ENCODE measurements at regions not wholly inside any gene's neighbourhood (a gene's known extent, or its start where the extent isn't known, plus 50 kb on each side); places are given as distances from the start of the nearest gene placed in this dataset.

DNA sequence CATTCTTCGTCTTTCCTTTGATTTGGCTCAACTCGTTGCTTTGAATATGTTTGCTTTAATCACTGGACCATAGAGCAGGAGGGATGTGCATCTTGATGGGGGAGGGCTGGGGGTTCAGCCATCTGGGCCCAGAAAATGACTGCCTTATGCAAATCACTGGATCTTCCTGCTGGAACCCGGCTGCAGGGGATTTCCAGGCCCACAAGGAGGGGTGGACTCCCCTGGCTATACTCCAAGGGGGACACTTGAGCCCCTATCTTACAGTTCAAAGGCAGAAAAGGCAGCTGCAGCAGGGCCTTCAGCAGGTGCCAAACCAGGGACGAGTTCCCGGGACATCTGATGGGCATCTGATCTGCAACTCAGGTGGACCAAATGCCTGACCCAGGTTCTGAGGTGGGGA, 122.5 kb downstream of the DICER1 start:
- intact Hi-C loops (cut with micrococcal nuclease) = no loop called here
- DNase-seq = no peak

DNA sequence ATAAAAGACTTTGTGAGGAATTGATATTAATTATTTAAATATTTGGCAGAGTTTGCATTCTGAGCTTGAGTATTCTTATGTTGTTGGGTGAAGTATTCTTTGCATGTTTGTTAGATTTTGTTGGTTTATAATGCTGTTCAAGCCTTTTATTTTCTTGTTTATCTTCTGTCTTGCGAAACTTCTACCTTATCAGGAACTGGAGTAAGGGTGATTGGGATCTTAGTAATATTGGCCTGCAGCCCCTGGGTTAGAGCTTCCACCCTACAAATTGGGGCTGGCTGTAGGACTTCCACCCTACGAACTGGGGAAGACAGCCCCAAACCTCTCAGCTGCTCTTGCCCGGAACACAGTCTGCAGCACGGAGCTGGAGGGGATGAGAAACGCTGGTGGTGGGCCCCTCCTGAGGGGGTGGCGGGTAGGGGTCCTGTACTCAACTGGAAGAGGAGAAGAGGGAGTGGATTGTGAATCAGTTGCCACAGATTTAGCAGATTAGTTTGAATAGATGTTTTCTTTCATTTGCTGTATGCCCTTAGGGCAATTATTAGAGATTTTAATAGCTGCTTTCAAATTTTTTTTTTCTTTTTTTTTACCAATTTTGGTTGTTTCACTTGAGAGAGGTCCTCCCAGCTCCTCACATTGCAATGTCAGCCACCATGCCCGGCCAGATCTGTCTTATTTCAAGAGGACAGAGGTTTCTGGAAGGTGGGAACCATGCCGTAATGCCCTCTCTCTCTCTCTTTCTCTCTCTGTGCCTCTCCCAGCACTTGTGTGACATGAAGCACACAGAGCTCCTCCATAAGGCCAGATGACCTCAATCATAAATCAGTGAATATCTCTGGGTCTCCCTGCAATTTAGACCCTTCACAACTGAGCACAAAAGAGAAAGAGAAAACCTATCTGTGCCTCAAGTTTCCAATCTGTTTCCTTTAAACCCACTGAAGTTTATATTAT, 123.4 kb downstream of the DICER1 start:
- Mint-ChIP-seq H3K27me3 (peaks cover 7% of the 10 kb centered on the region), H3K9me3 (peaks cover 3% of the 10 kb centered on the region), H3K4me1 (no peaks in the 10 kb centered on the region), H3K36me3 (ENCODE audit: low read depth) (no peaks in the 10 kb centered on the region), H3K4me3 (no peak overlapping the region), H3K27ac (no peak overlapping the region)
- no peak for DNase-seq
- intact Hi-C loops (cut with micrococcal nuclease) = no loop called here

More for the DNA sequence above, 122.5 kb downstream of the DICER1 start:
- Mint-ChIP-seq H3K9me3 (peaks cover 3% of the 10 kb centered on the region), H3K4me3 (no peak overlapping the region), H3K27me3 (peaks cover 2% of the 10 kb centered on the region), H3K27ac (no peak overlapping the region), H3K36me3 (ENCODE audit: low read depth) (no peaks in the 10 kb centered on the region), H3K4me1 (no peaks in the 10 kb centered on the region)

DNA sequence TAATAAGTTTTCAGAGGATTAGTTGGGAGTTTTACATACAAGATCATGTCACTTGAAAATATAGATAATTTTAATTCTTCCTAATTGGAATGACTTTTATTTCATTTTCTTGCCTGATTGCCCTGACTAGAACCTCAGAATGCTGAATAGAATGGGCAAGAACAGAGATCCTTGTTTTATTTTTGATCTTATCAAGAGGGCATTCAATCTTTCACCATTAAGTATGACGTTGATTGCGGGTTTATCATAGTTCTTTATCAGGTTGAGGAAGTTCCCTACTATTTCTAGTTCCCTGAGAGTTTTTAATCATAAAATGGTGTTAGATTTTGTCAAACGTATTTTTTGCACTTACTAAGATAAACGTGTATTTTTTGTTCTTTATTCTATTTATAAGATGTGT, 124.3 kb downstream of the DICER1 start:
- Mint-ChIP-seq H3K9me3 (peaks cover 3% of the 10 kb centered on the region), H3K36me3 (ENCODE audit: low read depth) (no peaks in the 10 kb centered on the region), H3K27me3 (peaks cover 13% of the 10 kb centered on the region), H3K27ac (no peak overlapping the region), H3K4me1 (no peaks in the 10 kb centered on the region), H3K4me3 (no peak overlapping the region)
- no peak for DNase-seq
- intact Hi-C loops (cut with micrococcal nuclease) = no loop called here

DNA sequence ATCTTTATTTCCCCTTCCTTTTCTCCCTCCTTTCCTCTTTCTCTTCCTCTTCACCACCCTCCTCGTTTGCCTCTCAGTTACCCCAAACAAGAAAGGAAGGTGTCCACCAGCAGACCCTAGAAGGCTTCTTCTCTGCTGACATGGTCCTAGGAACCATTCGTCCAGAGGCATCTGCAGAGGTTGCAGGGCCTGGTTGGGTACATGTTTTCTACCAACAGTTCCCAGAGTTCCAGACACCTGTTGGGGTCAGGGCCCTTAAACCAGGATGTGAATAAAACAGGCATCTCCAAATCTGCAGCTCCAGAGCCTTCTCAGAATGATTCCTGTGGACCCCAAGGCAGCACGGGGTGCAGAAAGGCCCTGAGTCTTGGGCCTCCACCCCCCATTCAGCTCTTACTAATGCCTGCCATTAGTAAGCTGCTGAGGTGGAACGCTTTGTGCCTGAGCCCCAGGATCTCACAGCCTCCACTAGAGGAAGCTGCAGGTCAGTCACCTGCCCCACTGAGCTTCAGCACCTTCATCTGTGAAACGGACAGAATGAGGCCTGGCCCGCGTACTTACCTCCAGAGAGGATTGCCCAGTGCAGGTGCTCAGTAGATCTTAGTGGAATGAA, 130.4 kb downstream of the DICER1 start:
- no peak for DNase-seq
- intact Hi-C loops (cut with micrococcal nuclease) = no loop called here
- Mint-ChIP-seq H3K4me1 (no peaks in the 10 kb centered on the region), H3K4me3 (no peak overlapping the region), H3K9me3 (peaks cover 3% of the 10 kb centered on the region), H3K27me3 (peaks cover 14% of the 10 kb centered on the region), H3K27ac (no peak overlapping the region), H3K36me3 (ENCODE audit: low read depth) (no peaks in the 10 kb centered on the region)

- H3K27me3 Mint-ChIP-seq = peaks cover 12% of the 10 kb centered on the region
- no peaks in the 10 kb centered on the region for H3K9me3 Mint-ChIP-seq
- no peaks in the 10 kb centered on the region for H3K36me3 Mint-ChIP-seq (ENCODE audit: low read depth)
- no peak for DNase-seq
- H3K4me1 Mint-ChIP-seq = no peaks in the 10 kb centered on the region
- intact Hi-C loops (cut with micrococcal nuclease) = no loop called here
- H3K4me3 Mint-ChIP-seq = no peak overlapping the region
- no peak overlapping the region for H3K27ac Mint-ChIP-seq
Observed at GRCh38 chr14:95025941-95026340, 131.4 kb downstream of the DICER1 start.

DNA sequence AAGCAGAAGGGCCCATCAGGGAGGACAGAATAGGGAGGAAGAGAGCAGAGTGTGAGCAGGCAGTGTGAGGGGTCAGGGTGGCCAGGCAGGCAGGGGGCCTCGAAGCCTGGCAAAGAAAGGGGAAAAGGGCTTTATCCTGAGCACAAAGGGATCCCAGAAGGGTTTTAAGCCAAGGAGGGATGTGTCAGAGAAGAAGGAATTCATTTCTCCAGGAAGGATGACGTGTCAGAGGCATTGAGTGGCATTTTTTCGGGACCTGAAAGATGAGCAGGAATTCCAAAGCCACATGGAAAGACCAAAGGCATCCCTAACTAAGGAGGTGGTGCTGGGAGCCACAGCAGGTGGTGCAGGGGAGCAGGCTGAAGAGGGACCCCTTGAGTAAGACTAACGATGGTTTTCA, 132.1 kb downstream of the DICER1 start:
- no peak overlapping the region for H3K4me3 Mint-ChIP-seq
- no peaks in the 10 kb centered on the region for H3K4me1 Mint-ChIP-seq
- no peaks in the 10 kb centered on the region for H3K9me3 Mint-ChIP-seq
- no peaks in the 10 kb centered on the region for H3K36me3 Mint-ChIP-seq (ENCODE audit: low read depth)
- DNase-seq = no peak
- peaks cover 12% of the 10 kb centered on the region for H3K27me3 Mint-ChIP-seq
- intact Hi-C loops (cut with micrococcal nuclease) = no loop called here
- no peak overlapping the region for H3K27ac Mint-ChIP-seq

- H3K36me3 Mint-ChIP-seq (ENCODE audit: low read depth) = no peaks in the 10 kb centered on the region
Observed at GRCh38 chr14:95024380-95024779, 132.9 kb downstream of the DICER1 start.

DNA sequence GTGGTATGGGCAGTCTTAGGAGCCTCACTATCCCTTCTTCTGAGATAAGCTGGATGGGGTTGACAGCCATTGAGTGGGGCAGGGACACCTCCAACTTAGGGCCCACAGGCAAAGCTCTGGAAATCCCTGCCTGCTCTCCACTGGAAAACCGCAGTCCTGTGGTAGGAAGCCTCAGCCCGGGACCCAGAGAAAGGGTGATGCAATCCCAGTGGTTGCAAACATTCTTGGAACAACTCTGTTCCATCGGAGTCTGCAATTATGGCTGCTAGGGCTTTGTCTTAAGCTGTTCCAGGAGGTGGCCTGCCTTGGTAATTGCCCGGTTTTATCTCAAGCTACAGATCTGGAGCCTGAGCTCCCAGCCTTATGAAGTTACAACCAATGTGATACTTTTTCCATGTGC, 133.4 kb downstream of the DICER1 start:
- DNase-seq = no peak
- Mint-ChIP-seq H3K27ac (no peak overlapping the region), H3K4me3 (no peak overlapping the region), H3K27me3 (peaks cover 6% of the 10 kb centered on the region), H3K4me1 (no peaks in the 10 kb centered on the region), H3K9me3 (no peaks in the 10 kb centered on the region), H3K36me3 (ENCODE audit: low read depth) (no peaks in the 10 kb centered on the region)
- intact Hi-C loops (cut with micrococcal nuclease) = no loop called here

More at GRCh38 chr14:95024380-95024779, 132.9 kb downstream of the DICER1 start:
- DNase-seq = no peak
- Mint-ChIP-seq H3K9me3 (no peaks in the 10 kb centered on the region), H3K27ac (no peak overlapping the region), H3K4me3 (no peak overlapping the region), H3K27me3 (peaks cover 10% of the 10 kb centered on the region), H3K4me1 (no peaks in the 10 kb centered on the region)
- intact Hi-C loops (cut with micrococcal nuclease) = no loop called here

DNA sequence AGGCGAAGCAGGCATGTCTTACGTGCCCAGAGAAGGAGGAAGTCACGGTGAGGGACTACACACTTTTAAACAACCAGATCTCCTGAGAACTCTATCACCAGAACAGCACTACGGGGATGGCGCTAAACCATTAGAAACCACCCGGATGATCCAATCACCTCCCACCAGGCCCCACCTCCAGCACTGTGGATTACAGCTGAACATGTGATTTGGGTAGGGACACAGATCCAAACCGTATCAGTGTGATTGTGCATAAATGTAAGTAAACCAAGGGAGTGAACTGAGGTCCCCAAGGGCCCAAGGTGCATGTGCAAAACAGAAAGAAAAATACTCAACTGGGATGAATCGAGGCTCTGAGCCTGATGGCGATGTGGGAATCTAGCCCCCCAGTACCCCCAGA, 134.2 kb downstream of the DICER1 start:
- DNase-seq = no peak
- Mint-ChIP-seq H3K4me1 (no peaks in the 10 kb centered on the region), H3K4me3 (no peak overlapping the region), H3K27ac (no peak overlapping the region), H3K27me3 (peaks cover 1% of the 10 kb centered on the region), H3K9me3 (no peaks in the 10 kb centered on the region), H3K36me3 (ENCODE audit: low read depth) (no peaks in the 10 kb centered on the region)
- intact Hi-C loops (cut with micrococcal nuclease) = no loop called here

DNA sequence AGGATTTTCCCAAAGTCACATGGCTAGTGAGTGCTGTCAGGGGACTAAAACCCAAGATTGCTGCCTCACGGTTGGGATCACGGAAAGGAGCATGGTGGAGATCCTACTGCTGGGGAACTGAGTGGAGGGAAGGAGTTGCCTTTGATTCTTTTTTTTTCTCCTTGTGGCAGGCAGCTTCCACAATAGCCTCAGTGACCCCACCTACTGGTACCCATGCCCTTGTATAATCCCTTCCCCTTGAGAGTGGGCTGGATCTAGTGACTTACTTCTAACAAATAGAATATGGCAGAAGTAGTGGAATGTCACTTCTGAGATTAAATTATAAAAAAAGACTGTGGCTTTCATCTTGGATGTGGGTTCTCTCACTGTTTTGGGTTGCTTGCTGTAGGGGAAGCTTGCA, 135.7 kb downstream of the DICER1 start:
- Mint-ChIP-seq H3K4me3 (no peak overlapping the region), H3K27ac (no peak overlapping the region)

DNA sequence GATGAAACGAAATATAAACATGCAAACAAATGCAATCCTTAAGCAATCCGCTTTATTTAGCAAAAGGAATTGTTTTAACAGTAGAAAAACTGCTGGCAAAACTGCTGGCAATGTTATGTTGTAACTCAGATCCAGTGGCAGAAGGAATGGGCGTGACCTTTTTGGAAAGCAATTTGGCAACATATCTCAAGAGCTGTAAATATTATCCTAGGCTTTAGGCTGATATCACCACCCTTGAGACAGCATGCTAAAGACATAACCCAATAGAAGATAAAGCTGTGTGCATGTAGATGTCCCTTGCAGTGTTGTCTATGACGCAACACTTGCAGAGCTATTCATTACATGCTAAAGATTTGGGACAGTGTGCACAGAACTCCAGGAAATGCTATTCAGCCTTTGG, 138.5 kb downstream of the DICER1 start:
- H3K9me3 Mint-ChIP-seq = no peaks in the 10 kb centered on the region
- no peak for DNase-seq
- no peaks in the 10 kb centered on the region for H3K36me3 Mint-ChIP-seq (ENCODE audit: low read depth)
- no peak overlapping the region for H3K4me3 Mint-ChIP-seq
- H3K27me3 Mint-ChIP-seq = no peaks in the 10 kb centered on the region
- intact Hi-C loops (cut with micrococcal nuclease) = no loop called here
- no peak overlapping the region for H3K27ac Mint-ChIP-seq
- no peaks in the 10 kb centered on the region for H3K4me1 Mint-ChIP-seq

More for the DNA sequence above, 135.7 kb downstream of the DICER1 start:
- H3K27me3 Mint-ChIP-seq = no peaks in the 10 kb centered on the region
- H3K36me3 Mint-ChIP-seq (ENCODE audit: low read depth) = no peaks in the 10 kb centered on the region
- no peaks in the 10 kb centered on the region for H3K4me1 Mint-ChIP-seq
- intact Hi-C loops (cut with micrococcal nuclease) = no loop called here
- no peaks in the 10 kb centered on the region for H3K9me3 Mint-ChIP-seq
- no peak for DNase-seq

- no peak overlapping the region for H3K4me3 Mint-ChIP-seq
- intact Hi-C loops (cut with micrococcal nuclease) = no loop called here
- DNase-seq = no peak
Observed at GRCh38 chr14:95015046-95015445, 142.3 kb downstream of the DICER1 start.

DNA sequence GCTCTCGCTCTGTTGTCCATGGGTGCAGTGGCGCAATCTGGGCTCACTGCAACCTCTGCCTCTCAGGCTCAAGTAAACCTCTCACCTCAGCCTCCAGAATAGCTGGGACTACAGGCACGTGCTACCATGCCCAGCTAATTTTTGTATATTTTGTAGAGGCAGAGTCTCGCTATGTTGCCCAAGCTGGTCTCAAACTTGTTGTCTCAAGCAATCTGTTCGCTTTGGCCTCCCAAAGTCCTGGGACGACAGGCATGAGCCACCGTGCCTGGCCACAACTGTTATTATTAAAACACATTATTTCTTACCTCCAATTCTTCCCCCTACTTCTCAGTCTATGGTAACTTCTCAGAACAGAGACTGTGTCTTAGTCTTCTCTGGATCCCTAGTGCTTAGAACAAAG, 143.3 kb downstream of the DICER1 start:
- no peak for DNase-seq
- Mint-ChIP-seq H3K27me3 (peaks cover 10% of the 10 kb centered on the region), H3K4me1 (no peaks in the 10 kb centered on the region), H3K4me3 (no peak overlapping the region), H3K9me3 (no peaks in the 10 kb centered on the region), H3K36me3 (ENCODE audit: low read depth) (no peaks in the 10 kb centered on the region), H3K27ac (no peak overlapping the region)
- intact Hi-C loops (cut with micrococcal nuclease) = no loop called here

More at GRCh38 chr14:95015046-95015445, 142.3 kb downstream of the DICER1 start:
- H3K27ac Mint-ChIP-seq = no peak overlapping the region
- H3K27me3 Mint-ChIP-seq = peaks cover 9% of the 10 kb centered on the region
- H3K36me3 Mint-ChIP-seq (ENCODE audit: low read depth) = no peaks in the 10 kb centered on the region
- H3K9me3 Mint-ChIP-seq = no peaks in the 10 kb centered on the region
- no peaks in the 10 kb centered on the region for H3K4me1 Mint-ChIP-seq

GRCh38 chr14:95011445-95012006, 145.8 kb downstream of the DICER1 start:
- Mint-ChIP-seq H3K9me3 (no peaks in the 10 kb centered on the region), H3K27ac (no peak overlapping the region), H3K4me1 (no peaks in the 10 kb centered on the region), H3K4me3 (no peak overlapping the region), H3K27me3 (peaks cover 10% of the 10 kb centered on the region), H3K36me3 (ENCODE audit: low read depth) (no peaks in the 10 kb centered on the region)
- DNase-seq = no peak
- intact Hi-C loops (cut with micrococcal nuclease) = no loop called here
